Stimulated activated CD8-positive, alpha-beta memory T cell treated with anti-CD3 and anti-CD28 coated beads, Interleukin-4, amount 100 ng/mL, for 48 hours (primary cell): ENCODE measurements at regions not wholly inside any gene's neighbourhood (a gene's known extent, or its start where the extent isn't known, plus 50 kb on each side); places are given as distances from the start of the nearest gene placed in this dataset.

ENCODE experiments used
- DNase-seq: peaks from one replicate; pipeline ENCODE4 v3.0.0-alpha.2; 2020

DNA sequence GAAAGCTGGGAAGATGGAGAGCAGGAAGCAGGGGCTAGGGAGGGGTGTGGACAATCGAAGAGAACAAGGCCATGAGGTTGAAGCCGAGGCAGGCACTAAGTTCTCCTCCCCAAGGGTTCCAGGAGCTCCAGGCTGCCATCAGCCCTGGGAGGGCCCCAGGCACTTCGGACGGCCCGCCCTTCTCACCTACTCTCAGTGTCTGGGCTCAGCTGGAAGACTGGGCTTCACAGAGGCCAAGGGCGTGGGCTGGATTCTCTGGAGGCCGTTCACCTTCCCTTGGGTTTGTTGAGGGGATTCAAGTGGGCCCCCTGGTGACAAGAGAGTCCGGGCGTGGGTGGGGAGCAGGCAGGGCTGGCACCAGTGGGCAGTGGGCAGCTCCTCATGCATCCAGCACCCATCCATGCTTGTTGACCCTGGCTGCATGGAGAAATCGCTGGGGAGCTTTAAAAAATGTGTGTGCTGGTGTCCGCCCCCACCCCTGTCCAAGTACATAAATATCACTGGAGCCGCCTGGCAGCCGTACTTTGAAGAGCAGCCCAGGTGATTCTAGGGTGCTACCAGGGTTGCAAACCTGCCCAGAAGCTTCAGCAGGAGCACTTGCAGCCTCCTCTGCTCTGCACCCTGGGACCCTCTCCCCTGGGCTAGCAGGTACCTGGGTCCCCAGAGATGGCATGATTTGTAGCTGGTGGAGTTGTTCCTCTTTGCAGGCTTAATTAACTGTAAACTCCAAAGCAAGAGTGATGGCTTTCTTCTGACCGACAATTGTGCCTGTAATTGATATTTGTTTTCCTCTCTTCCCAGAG lies 74.3 kb downstream of the RTL6 start:
- no peak for DNase-seq

DNA sequence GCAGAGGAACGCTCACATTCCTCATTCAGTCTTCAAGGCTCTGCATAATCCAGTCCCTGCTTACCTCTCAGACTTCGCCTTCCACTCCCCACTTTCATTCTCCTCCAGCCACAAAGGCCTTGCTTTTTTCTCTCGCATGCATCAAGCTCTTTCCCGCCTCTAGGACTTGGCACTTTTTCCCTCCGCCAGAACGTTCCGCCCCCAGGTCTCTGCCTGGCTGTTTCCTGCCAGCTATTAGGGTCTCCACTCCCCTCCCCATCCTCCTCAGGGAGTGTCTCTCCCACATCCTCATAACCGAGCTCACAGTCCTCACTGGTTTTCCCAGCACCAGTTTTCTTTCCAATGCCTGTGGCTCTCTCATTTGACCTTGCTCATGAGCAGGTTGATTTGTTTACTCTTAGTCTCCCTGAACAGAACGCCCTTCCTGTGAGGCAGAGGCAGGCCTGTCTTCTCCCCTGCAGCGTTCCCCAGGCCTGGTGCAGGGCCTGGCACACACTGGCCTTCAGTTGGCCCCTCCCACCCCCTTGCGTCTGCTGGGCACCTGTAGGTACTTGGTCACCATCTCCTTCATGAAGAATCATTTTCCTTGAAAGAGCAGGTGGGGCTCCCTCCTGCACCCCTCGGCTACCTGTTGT lies 75.2 kb downstream of the RTL6 start:
- no peak for DNase-seq

DNA sequence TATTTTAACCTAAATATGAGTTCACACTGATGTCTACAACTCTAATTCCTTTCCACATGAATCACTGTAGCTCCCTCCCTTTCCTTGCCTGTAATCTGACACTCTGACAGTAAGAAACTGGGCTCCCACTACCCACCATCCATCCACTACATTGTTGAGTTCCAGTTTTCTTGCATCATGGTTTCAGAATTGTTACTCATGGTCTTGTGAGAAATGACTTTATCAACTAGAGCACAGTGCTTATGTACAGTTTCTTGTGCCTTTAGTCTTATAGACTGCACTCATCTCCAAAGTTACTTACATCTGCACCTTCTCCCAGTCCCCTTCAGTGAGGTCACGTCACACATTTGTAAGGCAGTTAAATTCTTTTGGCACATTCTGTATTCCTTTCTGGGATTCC lies 78.6 kb downstream of the RTL6 start:
- DNase-seq: no peak

DNA sequence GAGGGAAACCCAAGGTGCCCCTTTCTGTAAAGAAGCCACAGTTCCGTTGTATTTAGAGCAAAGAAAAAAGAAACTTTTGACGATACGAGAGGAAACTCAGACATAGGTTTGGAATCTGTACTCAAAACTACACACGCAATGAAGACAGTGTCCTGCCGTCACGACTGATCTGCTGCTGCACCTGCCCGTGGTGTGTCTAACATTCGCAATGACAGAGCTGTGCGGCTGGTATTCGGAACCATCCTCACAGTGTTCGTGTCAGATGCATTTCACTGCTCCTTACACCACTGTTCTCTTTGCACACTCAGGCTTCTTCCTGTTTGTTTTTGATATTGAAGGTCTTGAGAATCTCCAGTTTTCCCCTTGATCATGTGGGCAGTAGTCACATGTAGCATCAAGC lies 84.8 kb downstream of the RTL6 start:
- DNase-seq: no peak

DNA sequence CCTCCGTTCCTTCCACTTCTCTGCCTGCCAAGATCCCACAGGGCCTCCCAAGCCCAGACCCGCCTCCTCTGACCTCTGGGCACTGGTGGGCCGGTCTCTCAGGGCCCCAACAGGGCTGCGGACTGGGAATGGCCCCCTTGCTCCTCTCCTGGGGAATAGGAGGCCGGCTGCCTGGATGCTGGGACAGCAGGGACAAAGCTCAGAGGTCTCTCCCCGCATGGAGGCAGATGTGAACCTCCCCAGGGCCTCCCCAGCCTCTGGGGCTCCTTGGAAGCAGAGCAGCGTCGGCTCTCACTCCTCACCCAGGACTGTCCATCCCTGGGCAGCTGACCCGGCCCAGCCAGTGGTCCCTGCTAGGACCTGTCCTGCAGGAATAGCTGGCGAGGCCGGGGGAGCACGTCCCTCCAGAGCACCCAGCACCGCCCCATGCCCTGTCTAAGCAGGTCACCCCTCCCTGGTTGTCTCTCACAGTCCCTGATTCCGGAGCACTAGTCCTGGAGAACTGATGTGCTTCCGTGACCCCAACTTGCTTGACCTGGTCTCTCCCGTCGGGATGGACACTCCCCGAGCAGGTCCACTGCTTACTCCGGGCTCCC lies 85.8 kb downstream of the RTL6 start:
- DNase-seq: no peak

DNA sequence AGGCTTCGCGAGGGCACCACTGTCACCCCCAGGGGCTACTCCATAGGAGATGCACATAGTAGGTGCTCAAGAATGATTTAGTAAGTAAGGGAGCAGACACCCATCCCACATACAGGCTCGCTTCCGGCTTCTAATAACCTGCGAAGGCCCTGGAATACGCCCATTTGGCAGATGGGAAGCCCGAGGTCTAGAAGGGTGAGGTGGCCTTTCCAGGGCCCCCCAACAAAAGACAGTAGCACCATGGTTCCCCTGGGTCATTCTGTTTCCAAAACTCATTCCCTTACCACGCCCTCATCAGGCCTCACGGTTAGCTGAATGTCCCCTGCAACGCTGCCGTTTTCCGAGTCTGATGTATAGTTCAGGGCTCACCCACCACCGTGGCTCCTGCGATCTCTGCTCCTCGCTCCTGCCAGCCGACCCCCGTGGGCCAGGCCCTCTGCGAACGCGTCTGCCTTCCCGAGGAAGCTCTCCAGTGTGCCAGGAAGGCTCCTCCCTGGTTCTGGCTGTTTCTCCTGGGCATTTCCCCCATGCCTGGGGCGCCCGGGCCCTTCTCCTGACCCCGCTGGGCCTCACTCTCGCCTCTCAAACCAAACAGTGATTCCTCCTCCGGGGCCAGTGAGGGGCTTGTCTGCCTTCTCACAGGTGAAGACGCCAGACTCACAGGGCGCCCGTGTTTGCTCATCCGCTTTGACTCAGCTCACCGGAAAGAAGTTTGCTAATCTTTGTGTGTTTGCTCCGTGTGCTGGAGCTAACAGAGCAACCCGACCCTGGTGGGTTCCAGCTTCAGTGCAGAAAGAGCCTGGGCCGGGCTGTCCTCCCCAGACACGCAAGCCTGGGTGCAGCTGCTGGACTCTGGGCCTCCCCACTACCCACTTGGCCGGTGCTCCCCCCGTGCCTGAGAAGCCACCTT lies 86.6 kb downstream of the RTL6 start:
- no peak for DNase-seq

DNA sequence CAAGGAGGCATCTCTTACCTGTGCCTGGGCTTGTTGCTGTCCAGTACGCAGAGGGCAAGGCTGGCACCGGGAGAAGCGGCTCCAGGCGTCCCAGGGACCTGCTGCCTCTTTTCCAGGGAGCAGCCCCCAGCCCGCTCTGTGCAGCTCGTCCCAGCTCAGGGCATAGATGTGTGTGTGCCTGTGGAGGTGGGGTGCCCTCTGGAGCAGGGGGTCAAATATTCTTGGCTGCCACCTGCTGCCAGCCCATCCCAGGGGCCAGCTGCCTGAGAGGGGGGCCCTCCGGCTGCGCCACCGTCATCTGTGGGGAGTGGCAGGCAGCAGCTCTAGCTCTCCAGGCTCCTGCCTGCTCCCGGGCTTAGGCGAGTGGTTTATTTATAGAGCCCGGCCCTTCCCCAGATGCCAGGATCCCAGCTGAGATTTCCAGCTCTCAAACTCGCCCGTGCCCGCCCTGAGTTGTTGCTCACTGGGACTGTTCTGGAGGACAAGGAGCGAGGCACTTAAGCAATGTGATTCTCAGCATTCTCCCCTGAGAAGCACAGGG lies 87.5 kb downstream of the RTL6 start:
- DNase-seq: no peak

DNA sequence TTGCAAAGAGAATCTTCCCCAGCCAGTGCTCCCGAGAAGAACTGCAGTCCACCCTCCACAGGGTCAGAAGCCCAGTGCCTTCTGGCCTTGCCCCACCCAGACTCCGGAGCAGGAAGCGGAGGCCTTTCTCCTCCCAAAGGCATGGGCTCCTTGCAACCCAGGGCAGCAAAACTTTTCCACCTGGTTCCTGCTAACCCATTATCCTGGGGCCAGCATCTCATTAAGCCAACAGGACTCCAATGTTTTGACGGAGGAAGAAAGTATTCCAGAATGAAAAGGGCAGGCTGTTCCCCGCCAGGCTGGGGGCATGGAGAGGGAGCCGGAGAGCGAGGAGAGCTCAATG lies 88.1 kb downstream of the RTL6 start:
- no peak for DNase-seq

DNA sequence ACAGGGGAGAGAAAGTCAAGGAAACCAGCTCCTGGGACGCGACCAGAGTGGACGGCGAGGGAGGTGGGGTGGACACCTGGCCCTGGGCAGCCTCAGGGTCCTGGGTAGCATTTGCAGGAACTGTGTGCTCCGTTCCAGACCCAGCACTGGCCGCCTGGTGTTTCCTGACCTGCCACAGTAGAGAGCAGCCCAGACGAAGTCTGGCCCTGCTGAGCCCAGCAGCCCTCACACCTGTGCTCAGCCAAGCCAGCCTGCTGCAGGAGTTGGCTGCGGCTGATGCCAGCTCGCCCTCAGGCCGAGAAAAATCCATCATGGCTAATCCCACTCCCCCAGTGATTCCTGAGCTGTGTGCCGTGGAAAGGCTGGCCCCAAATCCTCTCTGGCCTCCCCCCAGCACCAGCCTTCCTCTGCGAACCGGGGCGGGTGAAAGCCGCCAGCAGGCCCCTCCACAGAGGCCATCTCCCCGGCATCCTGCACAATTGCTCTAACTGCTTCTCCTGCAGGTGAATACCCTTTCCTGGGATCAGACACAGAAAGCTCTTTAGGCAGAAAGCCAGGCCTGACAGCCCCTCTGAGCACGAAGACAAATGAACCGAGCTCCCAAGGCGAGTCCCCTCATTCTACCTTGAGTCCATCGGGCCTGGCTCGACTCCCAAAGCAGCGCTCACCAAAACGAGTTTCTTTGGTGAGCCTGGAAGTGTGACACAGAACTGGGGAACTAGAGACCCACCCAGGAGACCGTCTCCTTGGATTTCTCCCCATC lies 88.6 kb downstream of the RTL6 start:
- no peak for DNase-seq

DNA sequence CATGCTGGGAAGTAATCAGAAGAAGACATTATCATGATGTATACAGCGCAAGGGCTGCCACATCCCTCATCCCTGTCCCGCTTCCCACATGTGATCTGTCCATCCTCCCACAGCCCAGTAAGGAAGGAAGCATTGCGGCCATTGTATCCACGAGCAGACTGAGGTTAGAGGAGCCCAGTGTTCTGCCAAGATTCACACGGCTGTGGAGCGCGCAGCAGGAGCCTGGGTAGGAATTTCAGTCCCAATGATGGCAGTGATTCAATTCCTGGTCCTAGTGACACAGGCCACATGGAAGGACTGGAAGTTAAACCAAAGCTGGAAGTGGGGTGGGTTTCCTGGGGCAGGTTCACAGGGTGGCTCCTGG lies 89.2 kb downstream of the RTL6 start:
- DNase-seq: no peak

DNA sequence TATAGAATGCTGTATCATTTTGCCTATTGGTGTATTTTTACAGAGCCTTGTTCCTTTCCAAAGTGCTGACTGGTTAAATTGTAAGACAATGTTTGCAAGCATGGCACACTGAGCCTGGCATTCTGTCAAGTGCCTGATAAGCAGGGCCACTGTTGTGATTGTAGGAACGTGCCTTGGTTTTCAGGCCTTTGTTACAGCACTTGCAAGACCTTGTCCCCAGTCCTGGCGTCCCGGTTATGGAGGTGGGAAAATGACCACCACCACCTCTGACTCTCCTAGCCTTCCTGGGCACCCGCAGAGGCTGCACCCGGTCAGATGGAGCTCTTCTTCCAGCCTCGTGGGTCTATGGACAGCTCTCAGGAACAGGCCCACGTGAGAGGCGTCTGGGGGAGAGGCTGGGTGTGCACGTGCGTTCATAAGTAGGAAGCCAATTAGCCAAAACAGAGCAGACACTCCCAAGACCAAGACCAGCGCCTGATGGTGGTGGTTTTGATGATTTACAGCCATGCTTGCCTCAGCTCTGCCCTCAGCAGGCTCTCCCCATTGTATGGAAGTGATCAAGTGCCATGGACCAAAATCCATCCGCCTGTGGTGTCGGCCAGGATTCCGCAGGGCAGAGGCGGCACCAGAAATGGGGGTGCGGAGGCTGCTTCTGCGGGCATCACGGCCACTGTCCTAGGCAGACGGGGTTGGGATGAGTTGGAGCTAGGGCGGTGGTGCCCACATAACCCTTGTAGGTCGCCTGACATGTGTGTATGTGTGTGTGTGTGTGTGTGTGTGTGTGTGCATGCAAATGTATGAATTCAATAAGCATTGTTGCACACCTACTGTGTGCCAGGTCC lies 89.8 kb downstream of the RTL6 start:
- no peak for DNase-seq

DNA sequence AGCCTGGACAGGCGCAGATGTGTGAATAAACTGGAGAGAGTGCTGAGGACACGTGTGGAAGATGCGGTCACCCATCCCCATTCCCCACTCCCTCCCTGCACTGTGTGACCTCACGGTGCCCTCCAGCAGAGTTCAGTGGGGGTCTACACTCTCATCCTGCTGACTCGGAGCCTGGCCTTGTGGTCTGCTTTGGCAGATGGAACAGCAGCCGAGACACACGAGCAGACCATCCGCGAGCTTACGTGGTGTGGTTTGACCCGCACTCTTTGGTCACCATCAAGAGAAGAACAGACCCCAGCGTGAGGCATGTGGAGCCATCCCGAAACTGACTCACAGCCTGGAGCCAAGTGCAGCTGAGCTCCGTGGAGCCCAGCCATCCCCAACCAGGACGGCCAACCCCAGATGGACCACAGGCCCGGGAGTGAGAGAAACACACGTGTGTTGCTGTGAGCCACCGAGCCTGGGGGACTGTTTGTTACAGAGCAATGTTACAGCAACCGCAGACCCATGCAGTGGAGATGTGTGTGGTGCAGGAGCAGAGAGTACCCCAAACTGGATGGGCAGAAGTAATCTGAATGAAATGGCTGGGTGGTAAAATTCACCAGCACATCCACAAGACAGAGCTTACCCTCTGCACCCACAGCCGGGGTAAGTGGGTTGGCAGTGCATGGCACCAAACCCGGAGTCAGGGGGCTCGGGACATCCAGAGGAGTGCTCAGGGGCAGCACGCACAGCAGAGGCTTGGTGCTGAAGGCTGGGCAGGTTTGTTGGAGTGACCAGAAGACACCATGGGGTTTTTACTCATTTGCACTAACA lies 90.7 kb downstream of the RTL6 start:
- no peak for DNase-seq

DNA sequence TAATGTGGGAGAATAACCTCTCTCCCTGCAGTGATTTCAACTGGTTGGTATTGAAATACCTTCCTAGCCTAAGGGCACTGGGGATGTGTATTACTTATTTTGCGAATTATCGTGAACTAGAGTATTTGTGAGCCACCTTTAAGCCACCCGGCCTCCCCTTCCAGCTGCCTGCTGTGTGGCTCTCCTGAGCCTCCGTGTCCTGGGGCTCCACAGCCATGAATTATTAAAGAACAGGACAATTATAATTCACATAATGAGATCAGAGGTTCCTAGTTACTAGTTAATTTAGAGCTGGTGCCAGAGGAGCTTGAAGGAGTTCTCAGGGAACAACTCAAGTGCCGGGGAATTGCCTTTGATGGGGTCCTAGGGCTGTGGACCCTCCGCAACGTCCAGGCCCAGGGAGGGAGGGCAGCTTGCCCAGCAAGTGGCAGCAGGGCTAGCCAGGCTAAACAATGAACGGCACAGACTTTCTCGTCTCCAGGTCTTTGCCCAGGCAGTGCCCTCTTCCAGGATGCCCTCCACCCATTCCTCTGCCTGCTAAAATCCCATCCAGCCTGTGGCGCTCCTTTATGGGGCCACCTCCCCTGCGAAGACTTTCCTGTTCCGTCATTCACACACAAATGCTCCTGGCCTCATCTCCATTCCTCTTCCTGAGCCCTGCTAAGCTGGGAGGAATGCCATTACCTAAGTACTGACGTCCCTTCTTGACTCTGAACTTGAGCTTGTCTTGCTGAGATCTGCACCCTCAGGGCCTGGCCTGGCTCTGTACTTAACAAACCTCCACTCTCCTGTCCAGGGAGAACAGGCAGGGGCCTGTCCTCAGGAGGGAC lies 91.5 kb downstream of the RTL6 start:
- DNase-seq: no peak

DNA sequence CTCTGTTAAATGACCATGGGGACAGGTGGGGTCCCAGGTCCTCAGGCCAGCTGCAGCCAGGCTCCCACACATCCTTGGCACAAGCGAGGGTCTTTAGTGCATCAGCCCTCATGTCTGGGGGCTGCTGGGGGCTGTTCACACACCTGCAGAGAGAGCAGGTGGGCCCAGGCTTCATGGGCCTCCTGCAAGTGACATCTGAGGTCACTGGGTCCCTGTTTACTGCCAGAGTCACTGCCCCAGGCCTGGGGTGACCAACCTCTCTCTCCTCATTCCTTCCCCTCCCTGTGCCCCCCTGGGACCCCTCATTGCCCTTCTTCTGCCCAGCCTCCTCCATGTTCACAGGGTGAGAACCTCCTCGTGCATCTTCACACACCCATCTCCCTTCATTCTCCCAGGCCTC lies 92.4 kb downstream of the RTL6 start:
- DNase-seq: no peak

DNA sequence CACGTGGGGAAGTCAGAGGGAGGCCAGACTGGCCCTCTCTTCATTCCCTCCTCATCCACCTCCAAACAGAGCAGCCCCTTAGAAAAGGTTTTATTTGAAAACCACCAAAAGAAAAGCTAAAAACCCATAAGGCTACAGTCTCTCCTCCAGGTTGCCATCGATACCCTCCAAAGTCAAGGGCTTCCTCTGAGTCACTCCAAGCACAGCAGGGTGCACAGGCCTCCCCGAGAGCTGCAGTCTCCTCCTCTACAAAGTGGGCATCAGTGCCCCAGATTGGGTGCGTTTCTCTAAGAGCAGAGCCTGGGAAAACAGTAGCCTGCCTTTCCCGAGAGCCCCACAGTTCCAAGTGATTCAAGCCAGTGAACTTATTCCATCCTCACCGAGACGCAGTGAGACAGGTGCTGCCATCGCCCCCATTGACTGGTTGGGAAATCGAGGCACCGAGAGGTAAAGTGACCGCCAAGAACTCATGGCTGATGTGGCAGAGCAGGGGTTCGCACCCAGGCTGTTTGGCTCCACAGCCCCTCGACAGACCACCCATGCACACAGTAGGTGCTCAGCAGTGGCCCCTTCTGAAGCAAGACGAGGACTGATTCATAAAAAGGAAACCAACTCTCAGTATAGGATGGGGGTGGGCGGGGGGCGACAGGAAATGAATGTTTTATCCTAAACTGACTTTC lies 91.7 kb upstream of the SHISAL1 start:
- DNase-seq: no peak

DNA sequence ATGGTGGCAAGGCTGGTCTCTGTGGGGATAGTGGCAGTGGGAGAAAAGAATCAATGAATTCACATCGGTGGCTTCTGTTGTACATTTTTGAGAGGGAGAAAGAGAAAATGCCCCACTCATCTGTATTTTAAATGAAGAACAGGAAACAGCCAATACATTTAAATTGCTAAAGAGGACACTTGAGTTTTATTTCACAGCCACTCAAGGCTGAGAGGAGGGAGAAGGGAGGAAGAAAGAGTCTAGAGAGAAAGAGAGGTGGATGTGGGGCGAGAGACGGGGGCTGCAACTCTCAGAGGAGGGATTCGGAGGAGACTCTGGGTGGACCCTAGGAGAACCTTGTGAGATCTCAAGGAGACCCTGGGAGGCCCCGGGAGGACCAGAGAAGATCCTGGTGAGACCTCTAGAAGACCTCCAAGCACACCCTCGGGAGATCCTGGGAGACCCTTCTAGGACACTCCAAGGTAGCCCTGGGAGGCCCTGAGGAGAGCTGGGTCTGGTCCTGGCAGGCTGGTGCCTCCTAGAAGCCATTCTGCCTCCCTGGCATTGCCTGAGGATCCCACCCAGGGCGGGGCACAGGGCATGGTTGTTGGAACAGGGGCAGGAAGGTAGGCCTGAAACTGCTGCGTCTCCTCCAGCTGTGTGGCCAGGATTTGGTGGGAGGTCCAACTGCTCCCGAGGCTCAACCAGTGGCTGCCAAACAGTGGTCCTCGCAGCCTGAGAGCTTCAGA lies 91.0 kb upstream of the SHISAL1 start:
- no peak for DNase-seq

DNA sequence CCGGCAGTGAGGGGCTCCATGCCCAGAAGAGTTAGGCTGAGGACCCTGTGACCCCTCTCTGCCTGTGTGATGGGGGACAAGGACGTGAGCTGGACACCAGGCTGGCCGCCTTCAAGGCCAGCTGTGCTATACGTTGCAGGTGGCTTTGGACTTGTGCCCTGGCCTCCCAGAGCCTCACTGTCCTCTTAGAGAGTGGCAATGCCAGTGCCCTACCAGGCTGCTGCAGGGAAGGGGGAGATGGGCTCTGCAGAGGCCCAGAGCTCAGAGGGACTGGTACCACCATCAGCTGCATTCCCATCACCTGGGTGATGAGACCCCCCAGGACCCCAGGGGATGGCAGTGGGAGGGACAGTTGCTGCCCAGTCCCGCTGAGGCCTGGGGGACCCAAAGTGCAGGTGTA lies 90.4 kb upstream of the SHISAL1 start:
- no peak for DNase-seq
